GM19395 (cell line): ENCODE measurements at regions not wholly inside any gene's neighbourhood (a gene's known extent, or its start where the extent isn't known, plus 50 kb on each side); places are given as distances from the start of the nearest gene placed in this dataset.

ENCODE experiments used
- ATAC-seq: cut with Tn5 transposase; IDR thresholded peaks from one replicate; pipeline ENCODE4 v1.9.1; 2021; ENCODE audit warnings: mild to moderate bottlenecking, moderate library complexity; ENCODE audit not compliant: unreplicated experiment

DNA sequence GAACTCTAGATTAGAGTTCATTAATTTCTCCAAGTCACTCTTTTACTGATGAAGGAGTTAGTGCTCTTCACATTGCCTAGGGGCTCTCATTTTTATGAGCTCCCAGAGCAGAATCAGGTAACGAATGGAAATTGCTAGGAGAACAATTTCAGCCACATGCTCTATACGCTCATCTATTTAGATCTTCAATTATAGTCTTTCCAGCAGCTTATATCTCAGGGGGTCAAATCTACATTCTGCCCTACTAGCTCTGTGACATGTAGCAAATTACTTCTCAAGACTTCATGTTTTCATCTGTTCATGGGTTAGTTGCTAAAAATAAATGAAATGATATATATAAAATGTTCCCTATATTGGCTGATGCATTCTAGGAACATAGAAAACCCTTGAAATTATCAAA lies 183.6 kb downstream of the PLPP3 start:
- ATAC-seq, result no peak

DNA sequence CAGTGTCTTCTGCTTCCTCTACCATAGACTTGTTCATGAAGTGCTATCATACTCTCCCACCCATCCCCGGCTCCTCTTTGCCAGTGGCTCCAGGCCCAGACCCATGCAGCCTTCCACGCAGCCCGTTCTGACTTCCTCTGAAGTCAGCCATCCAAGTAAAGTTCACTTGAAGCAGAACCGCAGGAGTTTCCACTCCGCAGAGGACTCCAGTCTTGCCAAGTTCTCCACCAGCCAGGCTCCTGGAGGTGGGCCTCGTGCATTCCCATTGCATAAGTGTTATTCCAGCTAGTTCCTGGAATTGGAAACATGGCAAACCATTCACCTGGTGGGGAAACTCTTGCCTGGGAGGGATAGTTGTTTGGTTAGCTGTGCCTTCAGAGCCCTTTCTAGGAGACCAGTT lies 185.1 kb downstream of the PLPP3 start:
- ATAC-seq, result no peak

GRCh38 chr1:56390934-56391731 lies 188.2 kb downstream of the PLPP3 start:
- ATAC-seq, result no peak

GRCh38 chr1:56390232-56390867 lies 189.0 kb downstream of the PLPP3 start:
- ATAC-seq, result no peak

GRCh38 chr1:56389813-56390212 lies 189.6 kb downstream of the PLPP3 start:
- ATAC-seq, result no peak

- no peak for ATAC-seq
These were observed 192.2 kb downstream of the PLPP3 start for GRCh38 chr1:56387071-56387740.

- no peak for ATAC-seq
These were observed 194.0 kb downstream of the PLPP3 start for GRCh38 chr1:56385314-56385713.

- ATAC-seq, result no peak
These were observed 196.4 kb downstream of the PLPP3 start for GRCh38 chr1:56382929-56383328.

DNA sequence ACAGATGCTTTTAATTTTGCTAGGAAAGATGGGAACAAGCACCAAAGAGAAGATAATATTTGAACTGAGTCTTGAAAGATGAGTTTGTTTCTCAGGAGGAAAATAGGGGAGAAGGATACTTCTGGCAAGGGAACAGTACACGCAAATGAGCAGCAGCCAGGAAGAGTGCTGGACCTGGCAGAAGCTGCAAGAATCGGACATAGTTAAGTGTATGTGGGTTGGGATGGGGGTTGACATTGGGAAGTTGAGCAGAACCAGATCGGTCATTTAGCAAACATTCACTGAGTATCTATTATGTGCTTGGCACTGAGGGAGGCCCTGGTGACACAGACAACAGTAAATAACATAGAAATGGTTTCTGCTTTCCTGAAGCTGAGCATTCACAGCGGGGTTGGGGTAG lies 198.8 kb downstream of the PLPP3 start:
- no peak for ATAC-seq

DNA sequence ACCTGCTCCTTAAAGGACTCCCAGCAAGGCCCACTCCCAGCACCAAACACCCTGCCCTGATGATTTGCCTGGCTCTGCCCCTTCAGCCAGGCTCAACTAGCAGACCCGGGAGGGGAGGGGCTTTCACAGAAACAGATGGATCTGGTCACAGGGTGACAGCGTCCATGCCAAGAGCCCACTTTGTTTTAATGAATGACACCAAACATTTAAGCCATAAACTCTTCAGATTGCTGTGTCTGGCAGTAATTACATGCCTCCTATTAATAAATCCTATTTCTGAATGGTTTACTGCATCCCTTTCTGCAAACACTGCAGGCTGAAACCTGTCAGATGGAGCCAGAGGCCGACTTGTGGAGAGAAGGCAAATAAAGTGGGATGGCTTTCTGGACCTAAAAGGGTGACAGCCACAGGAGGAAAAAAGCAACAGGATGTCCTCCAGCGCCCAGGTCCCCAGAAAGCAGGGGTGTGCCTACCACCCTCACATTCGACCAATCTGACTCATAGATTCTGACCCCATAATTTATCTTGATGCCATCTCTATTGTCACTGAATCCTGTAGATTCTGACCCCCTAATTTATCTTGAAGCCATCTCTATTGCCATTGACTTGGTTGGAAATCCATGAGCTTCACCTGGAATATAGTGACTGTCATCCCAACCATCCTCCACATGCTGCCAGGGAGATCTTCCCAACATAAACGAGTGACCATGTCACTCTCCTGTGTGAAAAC lies 200.9 kb downstream of the PLPP3 start:
- ATAC-seq, result no peak

- ATAC-seq, result no peak
These were observed 201.9 kb downstream of the PLPP3 start for GRCh38 chr1:56377431-56377830.

GRCh38 chr1:56376188-56376984 lies 203.0 kb downstream of the PLPP3 start:
- ATAC-seq, result no peak

- no peak for ATAC-seq
These were observed 204.0 kb downstream of the PLPP3 start for GRCh38 chr1:56375326-56375804.

- no peak for ATAC-seq
These were observed 205.1 kb downstream of the PLPP3 start for GRCh38 chr1:56374026-56374974.

DNA sequence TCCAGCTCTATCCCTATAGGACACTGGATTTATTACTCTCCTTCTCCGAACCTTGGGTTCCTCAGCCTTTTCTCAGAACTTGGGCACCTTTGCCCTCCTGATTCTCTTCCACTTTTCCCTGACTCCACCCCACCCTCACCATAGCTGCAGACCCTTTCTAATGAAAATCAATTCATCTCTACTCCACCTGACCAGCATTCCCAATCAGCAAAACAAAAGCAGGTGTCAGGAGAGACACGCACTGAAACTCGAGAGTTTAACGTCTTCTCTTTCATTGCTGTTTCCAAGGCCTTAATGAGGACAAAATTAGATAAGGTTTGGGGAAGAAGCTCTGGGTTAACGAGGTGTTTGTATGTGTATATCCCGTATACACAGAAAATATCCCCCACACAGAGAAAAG lies 208.8 kb downstream of the PLPP3 start:
- no peak for ATAC-seq

DNA sequence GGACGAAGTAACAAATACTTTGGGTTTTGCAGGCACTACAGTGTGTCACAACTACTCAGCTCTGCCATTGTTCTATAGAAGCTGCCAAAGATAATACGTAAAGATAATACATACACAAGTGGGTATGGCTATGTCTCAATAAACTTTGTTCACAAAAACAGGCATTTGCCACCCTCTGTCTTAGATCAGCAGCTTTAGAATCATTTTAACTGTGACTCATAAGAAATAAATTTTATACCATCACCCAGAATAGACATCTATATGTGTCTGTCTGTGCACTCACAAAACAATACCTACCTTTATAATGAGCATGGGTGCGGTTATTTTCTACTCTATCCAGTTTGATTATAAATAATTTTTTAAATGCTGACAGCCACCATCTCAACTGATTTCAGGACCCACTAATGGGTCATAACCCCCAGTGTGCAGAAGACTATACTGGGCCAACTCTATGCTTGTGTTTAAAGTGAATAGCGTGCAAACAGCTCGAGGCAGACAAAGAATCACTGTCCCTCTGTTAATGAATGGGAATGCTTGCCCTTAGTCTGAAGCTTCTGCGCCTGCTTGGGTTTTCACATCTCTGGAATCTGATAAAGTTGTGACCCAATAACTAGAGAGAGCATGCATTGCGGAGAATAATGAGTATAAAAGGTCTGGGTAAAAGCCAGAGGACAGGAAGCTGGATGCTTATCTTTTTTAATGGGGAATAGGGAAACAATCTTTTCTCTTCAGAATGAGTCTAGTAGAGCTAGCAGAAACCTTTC lies 216.2 kb downstream of the PLPP3 start:
- no peak for ATAC-seq

DNA sequence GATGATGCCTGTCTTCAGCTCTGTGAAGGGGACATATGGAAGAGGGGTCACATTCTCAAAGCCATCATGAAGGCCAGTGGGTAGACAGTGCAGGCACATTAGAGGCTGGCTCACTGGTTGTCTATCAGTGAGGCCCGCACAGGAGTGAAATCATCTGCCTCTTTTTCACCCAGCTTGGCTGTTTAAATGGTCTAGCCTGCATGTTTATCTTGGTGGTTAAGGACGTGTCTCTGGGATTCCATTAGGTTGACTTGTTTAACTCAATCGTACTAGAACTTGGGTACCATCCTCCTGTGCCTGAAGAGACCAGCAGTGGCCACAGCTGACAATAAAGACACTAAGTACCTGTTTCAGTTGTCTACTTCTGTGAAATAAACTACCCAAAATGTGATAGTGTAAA lies 219.3 kb downstream of the PLPP3 start:
- ATAC-seq, result no peak

GRCh38 chr1:56359056-56359455 lies 220.3 kb downstream of the PLPP3 start:
- no peak for ATAC-seq
